Stimulated activated CD4-positive, alpha-beta T cell treated with anti-CD3 and anti-CD28 coated beads, Interleukin-4, amount 100 ng/mL, for 24 hours (primary cell): ENCODE measurements at regions not wholly inside any gene's neighbourhood (a gene's known extent, or its start where the extent isn't known, plus 50 kb on each side); places are given as distances from the start of the nearest gene placed in this dataset.

Experiments used
- DNase-seq: peaks from one replicate; pipeline ENCODE4 v3.0.0-alpha.2; 2020

GRCh38 chr13:74449811-74450524, 315.8 kb upstream of the KLF12 start:
- DNase-seq = no peak

- DNase-seq = no peak
These were observed 310.8 kb upstream of the KLF12 start for GRCh38 chr13:74444864-74445479.

GRCh38 chr13:74444161-74444571, 310.0 kb upstream of the KLF12 start:
- DNase-seq = no peak

- DNase-seq = no peak
These were observed 309.4 kb upstream of the KLF12 start for GRCh38 chr13:74443631-74444030.

- DNase-seq = no peak
These were observed 308.5 kb upstream of the KLF12 start for GRCh38 chr13:74442751-74443150.

DNA sequence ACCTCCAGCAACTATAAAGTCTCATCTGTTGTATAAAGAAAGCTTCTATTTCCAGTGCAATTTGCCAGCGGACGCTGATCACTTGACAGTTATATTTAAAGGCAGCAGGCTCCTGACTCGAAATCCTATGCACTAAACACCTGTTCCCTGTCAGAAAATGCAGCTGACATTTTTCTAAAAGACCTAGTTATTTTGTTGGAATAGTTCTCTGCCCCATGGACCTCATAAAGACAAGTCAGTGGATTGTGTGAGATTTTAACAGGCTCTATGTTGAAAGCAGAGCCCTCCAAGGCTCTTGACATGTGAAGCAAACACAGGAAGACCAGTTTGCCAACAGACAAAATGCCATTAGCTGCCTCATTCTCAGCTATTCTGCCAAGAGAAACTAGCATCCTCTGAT, 304.7 kb upstream of the KLF12 start:
- DNase-seq = no peak

DNA sequence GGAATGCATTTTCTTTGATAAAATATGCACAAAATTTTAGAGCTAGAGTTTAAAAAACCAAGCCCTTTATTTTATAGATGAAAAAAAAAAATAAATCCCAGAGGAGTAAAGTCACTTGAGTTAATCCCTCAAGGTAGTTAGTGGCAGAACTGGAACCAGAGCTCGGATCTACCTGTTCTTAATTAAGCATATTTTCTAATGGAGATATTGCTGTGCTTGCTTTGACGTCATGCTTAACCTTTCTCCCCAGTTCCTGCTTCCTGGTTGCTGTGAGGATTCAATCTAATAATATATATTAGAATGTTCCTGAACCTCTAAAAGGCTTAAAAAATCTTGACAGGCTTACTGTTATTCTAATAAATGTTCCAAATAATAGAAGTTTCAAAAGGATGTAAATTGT, 300.6 kb upstream of the KLF12 start:
- DNase-seq = no peak

DNA sequence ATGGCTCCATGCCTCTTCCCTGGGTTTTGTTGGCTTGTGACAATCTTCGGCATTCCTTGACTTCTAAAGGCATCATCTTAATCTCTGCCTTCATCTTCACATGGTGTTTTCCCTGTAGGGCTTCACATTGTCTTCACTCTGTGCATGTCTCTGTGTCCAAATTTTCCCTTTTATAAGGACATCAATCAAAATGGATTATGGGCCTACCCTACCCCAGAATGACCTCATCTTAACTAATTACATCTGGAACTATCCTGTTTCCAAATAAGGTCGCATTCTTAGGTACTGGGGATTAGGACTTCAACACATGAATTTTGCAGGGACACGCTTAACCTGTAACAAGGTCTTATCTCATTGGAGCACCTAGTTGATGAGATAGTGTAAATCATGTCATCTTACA, 290.3 kb upstream of the KLF12 start:
- no peak for DNase-seq

DNA sequence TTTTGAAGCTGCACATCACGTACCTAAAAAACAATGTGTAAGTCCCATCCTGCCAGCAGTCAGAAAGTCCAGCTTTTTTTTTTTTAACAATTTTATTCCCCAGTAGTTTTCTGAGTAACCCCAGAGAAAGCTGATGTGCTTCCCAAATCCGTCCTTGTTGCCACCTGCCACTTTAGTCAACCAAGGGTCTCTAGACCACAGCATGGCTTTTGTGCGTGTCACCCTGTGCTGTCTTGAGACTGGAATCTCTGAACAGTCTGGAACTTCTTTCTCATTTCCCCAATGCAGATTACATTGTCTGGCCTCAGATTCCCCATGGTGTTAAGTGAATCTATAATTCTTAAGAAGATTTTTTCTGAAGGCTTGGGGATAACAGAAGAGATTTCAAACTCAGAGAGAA, 289.2 kb upstream of the KLF12 start:
- no peak for DNase-seq

GRCh38 chr13:74414458-74414857, 280.3 kb upstream of the KLF12 start:
- no peak for DNase-seq

GRCh38 chr13:74413482-74413881, 279.3 kb upstream of the KLF12 start:
- no peak for DNase-seq

- no peak for DNase-seq
These were observed 275.3 kb upstream of the KLF12 start for GRCh38 chr13:74409551-74409950.

DNA sequence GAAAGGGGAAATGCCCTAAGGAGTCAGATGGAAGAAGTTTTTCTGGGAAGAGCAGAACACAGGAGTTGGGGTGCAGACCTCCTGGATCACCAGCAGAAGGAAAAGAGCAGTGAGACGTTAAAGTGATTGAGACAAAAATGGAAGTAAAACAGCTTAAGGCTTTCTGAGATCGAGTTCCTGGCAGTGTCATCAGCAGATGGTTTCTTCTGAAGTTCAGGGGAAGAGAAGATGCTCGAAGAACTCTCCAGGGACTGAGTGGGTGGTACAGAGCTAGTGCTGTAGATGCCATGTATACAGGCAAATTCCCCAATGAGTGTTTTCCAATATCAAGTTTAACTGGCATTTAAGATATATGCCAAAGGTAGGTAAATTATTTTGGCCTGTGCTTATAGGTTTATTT, 272.2 kb upstream of the KLF12 start:
- no peak for DNase-seq

GRCh38 chr13:74398599-74398998, 264.4 kb upstream of the KLF12 start:
- no peak for DNase-seq

GRCh38 chr13:74389056-74389455, 254.9 kb upstream of the KLF12 start:
- no peak for DNase-seq

- no peak for DNase-seq
These were observed 254.4 kb upstream of the KLF12 start for GRCh38 chr13:74388626-74389025.

GRCh38 chr13:74372511-74372910, 238.3 kb upstream of the KLF12 start:
- DNase-seq = no peak

- DNase-seq = no peak
These were observed 233.0 kb upstream of the KLF12 start for GRCh38 chr13:74367193-74367592.

DNA sequence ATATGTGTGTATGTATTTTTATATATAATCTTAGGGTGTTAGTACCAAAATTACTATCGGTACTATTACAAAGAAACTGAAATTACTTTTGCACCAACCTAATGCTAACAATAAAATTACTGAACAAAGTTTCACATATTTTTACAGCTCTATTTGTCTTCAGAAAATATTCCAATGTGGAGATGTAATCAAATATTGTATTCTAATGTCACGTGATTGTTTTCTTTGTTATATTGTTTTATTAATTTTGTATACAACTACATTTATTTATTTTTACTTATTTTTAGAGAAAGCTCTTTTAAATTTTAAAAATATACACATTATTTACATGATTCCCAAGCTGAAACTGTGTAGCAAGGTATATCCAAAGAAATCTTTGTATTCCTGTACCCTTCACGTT, 227.1 kb upstream of the KLF12 start:
- DNase-seq = no peak

DNA sequence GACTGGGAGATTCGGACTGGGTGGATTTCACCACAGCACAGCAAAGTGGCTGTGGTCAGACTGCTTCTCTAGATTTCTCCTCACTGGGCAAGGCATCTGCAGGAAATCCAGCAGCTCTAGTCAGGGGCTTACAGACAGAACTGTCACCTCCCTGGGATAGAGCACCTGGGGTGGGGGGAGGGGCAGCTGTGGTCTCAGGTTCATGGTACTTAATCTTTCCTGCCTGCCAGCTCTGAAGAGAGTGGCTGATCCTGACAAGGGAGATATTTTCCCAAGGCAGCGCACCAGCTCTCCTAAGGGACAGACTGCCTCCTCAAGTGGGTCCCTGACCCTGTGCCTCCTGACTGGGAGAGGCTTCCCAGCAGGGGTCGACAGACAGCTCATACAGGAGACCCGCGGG, 212.8 kb upstream of the KLF12 start:
- DNase-seq = no peak

DNA sequence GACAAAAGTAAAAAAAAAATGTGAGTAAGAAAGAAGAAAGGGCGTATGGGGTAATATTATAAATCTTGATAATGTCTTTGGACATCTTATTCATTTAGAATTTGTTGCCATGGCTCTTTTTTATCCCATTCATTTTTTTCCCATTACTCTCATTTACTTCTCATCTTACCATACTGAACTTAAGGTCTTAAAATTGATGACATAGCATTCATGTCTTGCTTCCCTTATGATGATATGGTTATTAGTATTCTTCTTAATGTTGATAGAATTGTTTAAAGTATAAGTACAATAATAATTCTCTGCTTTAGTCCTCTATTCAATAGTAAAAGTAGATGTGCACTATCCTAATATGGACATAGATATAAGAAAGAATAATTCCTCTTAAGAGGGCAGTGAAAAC, 204.1 kb upstream of the KLF12 start:
- DNase-seq = no peak

DNA sequence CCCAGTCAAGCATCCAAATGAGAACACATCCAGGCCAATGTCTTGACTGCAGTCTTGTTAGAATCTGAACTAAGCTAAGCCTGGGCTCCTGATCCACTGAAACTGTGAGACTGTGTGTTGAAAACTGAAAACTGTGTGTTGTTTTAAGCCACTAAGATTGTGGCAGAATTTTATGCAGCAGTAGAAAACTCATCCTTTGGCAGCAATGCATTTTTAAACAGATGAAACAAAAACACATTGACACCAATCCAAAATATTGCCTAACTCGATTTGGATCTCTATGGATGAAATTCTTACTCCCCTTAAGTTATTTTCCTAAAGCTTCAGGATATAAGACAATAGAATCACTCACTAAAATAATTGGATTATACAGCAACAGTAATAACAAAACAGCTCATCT, 202.3 kb upstream of the KLF12 start:
- DNase-seq = no peak

DNA sequence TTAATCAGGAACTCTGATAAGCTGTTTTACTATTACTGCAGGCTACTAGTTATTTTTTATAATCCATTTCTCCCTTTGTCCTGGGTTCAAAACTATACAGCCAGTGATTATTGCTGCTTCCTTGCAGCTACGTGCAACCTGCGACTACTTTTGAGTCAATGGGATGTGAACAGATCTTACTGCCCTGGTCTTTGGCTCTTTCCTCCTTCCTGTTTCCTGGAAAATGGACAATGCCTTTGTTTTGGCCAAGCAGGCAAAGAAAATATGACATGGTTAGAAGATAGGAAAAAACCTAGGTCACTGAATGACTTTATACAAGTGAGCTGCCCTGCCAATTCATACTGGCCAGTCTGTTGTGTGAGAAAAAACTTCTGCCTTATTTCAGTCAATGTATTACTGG, 201.2 kb upstream of the KLF12 start:
- DNase-seq = no peak

DNA sequence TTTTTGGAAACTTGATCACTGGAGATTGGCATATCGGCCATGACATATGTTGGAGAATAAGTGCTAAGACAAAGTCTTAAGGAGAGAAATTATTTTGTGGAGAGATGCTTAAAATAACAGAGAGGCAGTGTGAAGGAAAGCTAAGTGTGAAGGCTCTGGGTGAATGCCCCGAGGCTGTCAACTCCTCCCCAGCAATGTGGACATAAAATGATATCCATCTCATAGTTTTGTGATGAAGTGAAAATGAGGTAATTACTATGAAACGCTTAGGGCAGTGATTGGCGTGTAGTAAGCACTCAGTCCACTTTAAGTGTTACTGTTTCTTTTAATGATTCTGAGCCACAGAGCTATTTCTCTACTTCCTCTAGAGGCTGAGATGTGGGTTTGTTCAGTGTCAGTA, 195.8 kb upstream of the KLF12 start:
- no peak for DNase-seq

DNA sequence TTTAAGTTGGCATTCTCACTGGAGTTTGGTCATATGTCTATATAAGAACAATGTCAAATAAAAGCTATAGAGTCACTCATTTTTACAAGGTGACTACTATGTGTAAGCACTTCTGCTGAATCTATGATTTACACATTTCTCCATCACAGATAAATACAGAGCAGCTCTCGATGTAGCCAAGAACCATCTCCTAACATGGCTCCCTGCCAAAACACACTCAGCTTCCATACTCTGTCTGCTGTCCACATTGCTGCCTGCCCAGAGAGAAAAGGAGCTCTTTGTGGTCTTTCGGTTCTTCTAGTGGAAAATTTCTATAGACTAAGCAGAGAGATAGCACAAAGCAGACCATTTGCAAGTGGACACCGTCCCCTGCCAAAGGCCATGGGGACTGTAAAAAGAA, 190.9 kb upstream of the KLF12 start:
- DNase-seq = no peak
